HG03439 (cell line): ENCODE measurements at regions not wholly inside any gene's neighbourhood (a gene's known extent, or its start where the extent isn't known, plus 50 kb on each side); places are given as distances from the start of the nearest gene placed in this dataset.

Experiments used
- ATAC-seq: cut with Tn5 transposase; IDR thresholded peaks from one replicate; pipeline ENCODE4 v1.9.1; 2021; ENCODE audit warnings: mild to moderate bottlenecking, moderate library complexity; ENCODE audit not compliant: unreplicated experiment

DNA sequence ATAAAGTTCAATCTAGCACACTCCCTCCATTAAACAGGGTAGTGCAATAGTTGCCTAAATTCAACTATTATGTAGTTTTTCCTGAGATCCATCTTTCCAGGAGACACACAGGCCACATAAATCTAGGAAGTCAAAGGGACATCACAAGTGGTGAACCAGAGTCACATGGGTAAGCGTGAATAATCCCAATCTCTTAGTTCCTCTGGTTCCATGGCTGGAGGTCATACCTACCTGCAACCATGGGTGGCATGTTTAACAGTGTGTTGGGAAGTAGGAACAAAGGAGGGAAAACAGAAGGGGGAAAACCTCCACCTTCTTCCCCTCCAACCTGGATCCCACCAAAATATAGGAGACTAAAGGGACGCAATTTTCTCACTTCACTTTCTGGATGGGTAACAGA, 2651.6 kb downstream of the ARAP2 start:
- ATAC-seq, result no peak

DNA sequence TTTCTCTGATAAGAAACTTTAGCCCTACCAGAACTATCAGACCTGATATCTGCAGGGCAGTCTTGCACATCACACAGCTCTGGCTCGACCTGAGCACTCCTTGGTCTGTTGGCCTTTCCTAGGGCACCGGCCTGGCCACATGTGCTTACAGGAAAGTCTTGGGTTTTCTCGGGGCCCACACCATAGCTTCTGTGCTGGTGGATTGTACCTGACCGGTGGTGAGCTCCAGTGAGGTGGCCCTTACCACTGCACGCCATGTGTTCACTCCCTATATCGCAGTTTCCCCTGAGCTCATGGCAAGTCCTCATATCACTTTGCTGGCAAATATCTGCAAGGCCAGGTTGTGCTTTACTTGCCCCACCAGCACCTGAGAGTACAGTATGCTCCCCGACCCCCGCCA, 2637.4 kb downstream of the ARAP2 start:
- no peak for ATAC-seq

DNA sequence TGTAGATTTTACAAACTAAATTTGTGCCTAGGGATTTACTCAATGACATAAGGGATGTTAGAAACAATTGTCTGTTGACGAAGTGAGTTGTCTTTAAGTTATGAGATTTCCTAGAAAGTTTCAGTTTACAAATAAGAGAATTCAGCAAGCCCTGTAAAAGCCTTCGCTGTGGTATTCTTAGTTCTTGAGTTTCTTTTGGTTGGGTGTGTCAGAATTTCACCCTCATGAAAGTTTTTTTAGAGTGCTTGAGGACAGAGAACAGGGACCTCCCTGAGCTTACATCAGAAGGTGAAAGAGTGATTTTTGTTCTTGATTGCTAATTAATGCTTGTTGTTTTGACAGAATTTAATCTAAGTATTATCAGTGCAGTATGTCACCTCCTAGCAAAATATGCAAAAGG, 2628.2 kb downstream of the ARAP2 start:
- ATAC-seq, result no peak

DNA sequence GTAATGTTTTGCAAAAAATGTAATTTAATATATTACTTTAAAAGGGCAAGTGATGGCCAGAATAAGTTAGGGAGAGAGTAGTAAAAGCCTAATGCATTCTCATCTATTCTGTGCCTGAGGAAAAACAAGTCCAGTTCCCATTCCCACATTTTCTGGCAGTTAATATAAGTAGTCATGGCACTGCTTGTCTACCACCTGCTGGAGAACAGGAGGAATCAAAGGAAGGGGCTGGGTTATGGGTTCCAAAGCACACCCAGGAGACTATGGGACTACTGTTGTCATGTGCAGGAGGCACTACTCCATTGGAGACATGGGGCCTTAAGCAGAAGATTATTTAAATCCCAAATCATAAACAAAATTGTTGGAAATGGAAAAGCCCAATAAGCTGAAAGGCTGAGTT, 2618.6 kb downstream of the ARAP2 start:
- no peak for ATAC-seq

DNA sequence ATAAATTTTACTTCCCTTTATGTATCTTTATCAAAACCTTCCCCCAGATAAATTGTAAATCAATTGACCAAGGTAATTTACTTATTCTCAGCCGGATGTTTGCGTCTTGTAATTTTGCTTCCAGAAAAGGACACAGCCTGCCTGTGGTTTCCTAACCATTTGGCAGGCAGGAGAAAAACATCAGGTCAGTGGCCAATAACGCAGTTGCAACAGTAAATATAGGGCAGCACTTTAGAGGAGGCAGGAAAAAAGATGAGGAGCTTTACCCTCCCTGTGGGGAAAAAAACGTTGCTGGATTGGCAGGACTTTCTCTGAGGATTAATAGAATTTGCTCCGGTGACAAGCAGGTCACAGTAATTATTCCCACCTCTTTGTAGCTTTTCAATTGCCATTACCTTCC, 2618.1 kb downstream of the ARAP2 start:
- ATAC-seq, result no peak

DNA sequence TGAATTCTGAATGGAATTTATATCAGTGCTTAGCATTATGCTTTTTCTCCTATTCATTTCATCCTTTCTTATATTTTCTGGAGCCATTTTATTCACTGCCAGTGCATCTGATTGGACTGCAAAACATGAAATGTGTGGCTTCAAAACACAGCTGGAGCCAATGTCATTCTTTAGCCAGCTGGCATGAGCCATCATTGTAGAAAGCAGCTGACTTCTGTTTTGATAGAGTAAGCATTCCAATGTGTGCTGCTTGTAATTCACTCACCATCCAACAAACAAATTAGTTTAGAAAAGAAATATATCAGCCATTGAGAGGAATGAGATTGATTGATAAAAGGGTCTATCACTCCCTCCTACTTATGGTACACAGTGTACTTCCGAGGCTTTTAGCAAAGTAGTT, 2616.0 kb downstream of the ARAP2 start:
- no peak for ATAC-seq

DNA sequence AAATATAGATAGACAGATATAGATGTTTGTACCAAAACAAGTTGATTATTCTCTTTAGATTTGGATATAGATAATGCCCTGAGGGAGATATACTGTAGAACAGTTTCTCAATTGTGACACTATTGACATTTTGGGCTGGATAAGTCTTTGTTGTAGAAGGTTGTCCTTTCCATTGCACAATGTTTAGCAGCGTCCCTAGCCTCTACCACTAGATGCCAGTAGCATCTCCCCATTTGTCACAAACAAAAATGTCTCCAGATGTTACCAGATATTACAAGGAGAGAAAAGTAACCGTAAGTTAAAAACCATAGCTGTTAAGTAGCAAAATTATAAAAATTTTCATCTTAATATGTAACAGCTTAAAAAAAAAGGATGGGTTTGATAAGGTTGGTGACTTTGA, 2595.3 kb downstream of the ARAP2 start:
- ATAC-seq, result no peak

DNA sequence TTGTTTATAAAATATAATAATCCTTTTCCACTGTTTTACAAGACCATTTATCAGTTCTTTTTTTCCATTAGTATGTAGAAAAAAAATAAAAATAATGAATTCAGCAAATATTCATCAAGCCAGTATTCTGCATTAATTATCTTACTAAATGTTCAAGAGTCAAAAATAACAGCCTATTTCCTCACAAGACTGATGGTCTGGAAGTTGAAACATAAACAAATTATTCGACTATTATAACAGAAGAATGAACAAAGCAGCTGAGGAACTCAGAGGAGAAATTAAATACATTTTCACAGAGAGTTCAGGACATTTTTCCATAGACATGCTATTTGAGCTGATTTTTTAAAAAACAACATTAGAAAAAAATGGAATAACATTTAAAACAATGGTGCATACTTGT, 2594.8 kb downstream of the ARAP2 start:
- no peak for ATAC-seq

DNA sequence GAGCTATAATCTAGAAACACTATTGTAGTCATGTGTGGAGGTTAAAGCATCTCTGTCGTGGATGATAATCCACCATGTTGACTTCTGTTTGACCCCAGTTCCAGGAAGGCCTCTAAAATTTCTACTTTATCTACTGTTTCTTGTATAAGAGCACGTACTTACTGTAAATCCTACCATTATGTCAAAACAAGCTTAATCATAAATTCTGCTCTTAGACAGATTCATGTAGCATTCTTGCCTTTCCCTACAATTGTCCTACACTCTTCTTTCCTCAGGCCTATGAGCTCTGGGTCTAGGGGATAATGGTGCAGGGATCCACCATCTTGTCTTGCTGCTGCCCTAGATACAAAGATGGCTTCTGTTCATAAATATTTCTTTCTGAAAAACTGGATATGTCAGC, 2594.3 kb downstream of the ARAP2 start:
- no peak for ATAC-seq

DNA sequence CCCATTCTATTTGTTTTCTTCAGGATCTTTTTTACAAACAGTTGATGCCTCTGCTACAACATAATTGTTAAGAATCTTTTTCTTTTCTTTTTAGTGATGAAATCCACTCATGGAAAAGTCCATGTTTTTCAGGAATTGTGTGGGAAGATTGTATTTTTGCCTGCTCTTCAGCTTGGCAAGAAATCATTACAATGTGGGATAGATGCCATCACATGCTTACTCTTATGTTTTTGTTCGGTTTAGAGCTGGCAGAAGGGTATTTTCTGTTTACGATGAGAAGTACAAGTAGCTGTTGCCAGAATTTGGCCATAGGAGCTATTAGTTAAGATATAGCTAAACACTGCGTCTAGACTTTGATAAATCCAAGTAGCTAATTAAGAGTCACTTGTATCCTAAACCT, 2585.3 kb downstream of the ARAP2 start:
- no peak for ATAC-seq

DNA sequence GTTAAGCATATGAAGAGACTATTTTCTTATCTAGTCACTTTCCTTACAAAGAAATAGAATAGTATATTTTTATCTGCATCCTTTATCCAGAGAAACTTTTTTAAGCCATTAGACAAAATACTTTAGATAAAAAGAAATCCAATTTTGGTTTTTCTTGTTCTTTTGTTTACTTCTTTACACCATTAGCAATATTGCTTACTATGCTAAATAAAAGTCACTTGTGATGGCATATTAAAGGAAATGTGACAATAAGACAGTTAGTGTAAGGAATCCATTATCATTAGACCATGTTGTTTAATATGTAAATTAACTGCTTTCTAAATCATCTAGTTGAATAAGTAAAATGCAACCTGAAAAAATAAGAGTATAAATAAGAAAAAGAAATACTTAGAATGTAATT, 2582.7 kb downstream of the ARAP2 start:
- ATAC-seq, result no peak

DNA sequence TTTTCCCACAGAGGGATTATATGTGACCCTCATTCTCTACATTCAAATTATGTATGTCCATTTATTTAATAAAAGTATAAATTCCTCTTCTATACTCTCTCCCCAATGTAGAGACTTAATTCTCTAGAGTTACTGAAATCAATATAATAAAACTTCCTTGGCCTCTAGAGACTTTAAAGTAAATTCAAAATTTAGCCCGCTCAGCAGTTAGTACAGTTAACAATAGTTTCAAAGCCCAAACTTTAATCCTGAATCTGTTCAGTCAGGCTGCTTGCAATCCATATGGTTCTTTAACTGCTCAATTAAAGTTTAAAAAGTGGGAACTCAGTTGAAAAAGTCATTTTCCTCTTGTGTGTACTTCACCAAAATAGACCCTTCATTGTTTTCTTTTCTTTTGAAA, 2558.4 kb downstream of the ARAP2 start:
- ATAC-seq, result no peak

DNA sequence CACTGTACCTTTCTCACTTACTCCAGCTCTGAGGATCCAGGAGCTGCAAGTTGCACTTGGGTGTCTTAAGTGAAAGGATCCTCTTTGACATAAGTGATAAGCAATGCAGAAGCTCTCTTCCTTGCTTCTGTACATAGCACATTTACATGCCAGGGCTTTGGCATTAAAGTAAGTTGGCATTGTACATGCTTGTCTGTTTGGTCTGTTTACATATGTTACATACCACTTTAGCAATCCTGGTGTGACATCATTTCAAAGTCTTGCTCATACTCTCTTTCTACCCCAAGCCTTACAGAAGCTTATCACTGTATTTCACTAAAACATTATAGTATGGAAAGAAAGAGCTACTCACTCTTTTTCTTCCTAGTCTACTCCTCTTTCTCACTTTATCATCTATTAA, 2548.3 kb downstream of the ARAP2 start:
- ATAC-seq, result no peak

DNA sequence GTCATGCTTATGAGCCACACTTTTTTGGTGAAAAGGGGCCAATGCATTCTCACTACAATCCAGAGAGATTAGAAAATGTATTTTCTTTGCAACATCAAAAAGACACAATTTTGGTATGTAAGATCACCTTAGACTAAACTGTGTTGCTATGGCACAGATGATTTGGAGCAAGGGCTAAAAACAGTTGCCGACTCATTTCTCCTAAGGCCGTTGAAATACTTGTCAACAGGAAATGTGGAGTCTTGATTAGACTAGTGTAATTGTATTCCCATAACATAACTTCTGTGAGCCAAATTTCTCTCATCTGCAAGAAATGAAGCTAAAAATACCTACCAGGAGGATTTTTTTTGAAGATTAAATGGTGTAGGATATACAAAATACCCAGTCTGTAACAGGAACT, 2547.7 kb downstream of the ARAP2 start:
- ATAC-seq, result no peak

DNA sequence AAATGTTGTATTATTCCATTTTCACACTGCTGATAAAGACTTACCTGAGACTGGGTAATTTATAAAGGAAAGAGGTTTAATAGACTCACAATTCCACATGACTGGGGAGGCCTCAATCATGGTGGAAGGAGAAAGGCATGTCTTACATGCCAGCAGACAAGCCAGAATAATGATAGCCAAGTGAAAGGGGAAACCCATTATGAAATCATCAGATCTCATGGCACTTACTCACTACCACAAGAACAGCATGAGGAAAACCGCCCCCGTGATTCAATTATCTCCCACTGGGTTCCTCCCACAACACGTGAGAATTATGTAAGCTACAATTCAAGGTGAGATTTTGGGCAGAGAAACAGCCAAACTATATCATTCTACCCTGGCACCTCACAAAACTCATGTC, 2535.1 kb downstream of the ARAP2 start:
- no peak for ATAC-seq

DNA sequence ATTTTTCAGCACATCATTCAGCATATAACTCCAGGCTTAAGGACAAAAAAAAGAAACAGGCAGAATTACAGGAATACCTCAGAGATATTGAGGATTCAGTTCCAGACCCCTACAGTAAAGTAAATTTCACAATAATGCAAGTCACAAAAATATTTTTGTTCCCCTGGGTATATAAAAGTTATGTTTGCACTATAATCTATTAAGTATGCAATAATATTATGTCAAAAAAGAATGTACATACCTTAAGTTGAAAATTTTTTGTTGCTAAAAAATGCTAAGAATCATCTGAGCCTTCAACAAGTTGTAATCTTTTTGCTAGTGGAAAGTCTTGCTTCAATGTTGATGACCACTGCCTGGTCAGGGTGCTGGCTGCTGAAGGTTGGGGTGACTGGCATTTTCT, 2532.5 kb downstream of the ARAP2 start:
- ATAC-seq, result no peak

DNA sequence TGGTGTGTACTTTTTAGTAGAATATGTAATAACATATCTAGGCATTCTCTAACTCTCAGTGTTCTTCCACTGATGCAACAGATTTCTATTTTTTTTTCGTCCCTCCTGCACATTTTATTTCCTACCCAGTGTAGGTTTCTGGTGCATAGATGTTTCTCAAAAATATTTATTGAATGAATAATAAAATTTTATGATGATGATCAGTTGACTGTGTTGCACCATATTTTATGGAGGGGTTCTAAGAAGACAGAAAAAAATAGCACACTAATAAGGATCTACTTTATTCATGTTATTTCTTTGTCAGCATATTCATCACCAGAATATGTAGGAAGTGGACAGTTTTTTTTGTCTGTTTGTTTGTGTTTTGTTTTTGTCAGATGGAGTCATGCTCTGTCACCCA, 2529.3 kb downstream of the ARAP2 start:
- no peak for ATAC-seq

DNA sequence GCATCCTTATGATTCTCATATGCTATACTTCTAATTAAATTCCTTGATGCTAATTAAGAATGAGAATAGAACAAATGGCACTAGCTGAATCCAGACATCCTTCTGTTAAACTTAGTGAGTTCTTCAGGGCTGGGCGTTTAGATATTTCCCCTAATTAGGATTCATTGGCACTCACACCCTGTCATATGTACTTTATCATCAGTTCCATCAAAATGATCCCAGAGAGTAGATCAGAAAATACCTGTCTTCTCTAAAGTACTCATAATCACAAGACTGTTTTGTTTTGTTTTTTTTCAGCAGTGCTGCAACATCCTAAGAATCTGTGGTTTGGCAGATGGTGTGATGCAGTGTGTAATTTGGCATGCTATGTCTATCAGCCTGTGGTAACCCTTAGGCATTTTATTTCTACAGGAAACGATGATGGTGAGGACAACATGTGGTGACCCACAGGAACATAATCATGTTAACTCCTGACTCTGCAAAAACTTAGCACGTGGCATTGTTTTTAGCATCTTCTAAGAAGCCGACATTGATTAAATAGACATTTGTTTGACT, 2528.4 kb downstream of the ARAP2 start:
- ATAC-seq, result no peak

DNA sequence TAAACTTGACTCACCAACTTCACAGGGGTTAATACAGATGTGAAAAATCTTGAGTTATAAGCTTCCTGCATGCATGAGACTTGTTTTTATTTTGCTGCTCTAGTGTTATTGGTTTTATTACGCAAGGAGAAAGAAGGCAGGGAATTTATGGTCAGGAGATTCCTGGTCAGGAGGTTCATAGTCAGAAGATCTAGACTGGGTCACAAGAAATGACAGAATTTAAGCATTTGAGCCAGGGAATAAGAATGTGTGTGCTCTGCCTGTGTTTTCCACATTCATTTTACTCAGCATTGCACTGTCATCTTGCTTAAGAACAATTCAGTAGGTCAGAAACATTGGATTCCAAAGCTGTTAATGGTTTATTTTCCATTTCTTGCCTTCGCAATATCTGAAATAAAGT, 2522.1 kb downstream of the ARAP2 start:
- ATAC-seq, result no peak

DNA sequence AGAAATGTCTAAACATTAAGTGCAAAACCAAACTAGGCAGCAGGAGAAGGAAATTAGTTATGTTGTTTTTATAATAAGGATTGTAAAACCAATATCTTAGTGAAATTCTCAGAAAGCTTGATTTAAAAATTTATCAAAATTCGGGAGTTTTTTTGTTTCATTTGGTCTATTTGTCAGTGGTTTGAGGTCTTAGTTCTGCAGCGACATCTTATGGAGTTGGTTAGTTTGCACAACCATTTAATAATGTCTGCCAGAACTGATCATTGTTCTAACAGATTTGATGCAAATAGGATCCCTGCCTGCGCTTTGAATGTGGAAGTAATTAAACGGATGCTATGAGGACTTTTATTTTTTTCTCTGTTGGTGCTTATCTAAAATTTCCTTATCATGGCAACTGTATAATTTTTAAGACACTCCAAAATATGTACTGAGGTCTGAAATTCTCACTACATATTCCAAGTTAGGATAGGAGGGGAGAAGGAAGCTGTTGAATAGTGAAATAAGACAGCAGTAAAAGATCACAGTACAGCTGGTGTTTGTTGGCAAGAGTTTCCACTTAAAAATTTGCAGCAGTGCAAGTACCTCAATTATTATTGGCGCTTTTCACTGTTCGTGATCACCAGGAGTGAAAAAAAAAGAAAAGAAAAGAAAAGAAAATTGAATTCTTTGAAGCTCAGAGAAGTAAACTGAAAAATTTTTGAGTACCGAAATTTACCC, 2521.4 kb downstream of the ARAP2 start:
- ATAC-seq, result no peak

DNA sequence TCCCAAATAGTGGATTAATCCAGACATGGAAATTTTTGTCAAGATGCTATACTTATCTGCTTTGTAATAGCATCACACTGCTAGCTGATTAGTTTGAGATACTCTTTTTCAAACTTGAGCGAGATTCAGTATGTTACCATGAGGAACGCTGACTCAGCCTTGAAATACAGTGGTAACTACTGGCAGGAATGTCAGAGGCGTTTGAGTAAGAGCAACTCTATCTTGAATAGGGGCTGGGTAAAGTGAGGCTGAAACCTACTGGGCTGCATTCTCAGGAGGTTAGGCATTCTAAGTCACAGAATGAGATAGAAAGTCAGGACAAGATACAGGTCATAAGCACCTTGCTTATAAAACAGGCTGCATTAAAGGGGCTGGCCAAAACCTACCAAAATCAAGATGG, 2519.6 kb downstream of the ARAP2 start:
- no peak for ATAC-seq

DNA sequence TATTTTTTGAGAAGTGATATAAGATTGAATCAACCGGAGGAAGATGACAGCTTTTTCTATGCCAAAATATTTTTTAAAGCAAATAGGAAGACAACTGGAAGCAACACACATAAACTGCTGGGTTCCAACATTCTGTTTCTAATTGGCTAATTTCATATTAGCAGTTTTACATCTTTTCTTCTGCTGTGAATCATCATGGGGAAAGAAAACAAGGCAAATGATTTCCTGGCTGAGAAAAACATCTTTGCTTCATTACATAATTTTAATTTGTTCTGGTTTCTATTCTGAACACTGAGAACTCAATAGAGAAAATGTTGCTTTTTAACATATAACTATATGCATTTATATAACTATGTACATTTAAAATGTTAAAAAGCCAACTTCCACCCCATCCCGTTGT, 2518.5 kb downstream of the ARAP2 start:
- no peak for ATAC-seq

DNA sequence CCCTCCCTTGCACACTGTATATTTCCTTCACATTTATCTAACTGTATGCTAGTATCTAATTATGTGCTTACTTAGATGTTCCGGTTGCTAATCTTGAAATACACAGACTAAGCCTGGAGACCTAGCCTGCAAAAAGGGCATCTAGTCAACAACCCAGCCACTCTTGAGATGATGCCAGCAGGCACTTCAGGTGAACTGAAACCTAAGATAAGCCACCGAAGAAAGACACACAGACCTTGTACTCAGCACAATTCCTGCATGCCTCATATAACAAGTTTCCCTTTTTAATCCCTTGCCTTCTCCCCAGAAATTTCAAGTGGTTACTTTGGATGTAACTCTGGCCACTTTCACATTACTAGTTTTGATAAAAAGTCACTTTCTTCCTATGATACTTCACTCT, 2506.6 kb downstream of the ARAP2 start:
- ATAC-seq, result no peak
